ENCODE measurements at regions not wholly inside any gene's neighbourhood (a gene's known extent, or its start where the extent isn't known, plus 50 kb on each side); places are given as distances from the start of the nearest gene placed in this dataset.
A peak's percentile ranks its signal among the peaks of the same experiment; 100 is the strongest.

DNA sequence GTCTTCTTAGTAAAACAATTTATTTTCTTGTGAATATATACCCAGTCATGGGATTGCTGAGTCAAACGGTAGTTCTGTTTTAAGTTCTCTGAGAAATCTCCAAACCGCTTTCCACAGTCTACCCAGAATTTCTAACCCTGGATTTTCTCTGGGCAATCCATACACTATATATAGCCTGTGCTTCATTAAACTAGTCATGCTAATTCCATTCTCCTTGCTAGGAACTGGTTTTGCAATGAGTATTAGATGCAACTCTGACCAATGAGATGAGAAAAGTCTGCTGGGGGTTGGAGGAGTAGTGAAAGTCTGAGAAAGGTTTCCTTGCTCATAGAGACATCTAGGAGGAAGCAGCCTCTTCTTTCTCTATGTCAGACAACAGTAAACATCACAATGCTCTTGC is 196.1 kb upstream of the CDKN3 start:
- Histone ChIP-seq H3K9me3 (ENCODE audit: control insufficient read depth, insufficient read depth, low read length) (no peaks in the 10 kb centered on the region), H3K4me2 (ENCODE audit: low read depth, low read length) (peak overlapping the region; percentile 25; the same call in 1 of the 2 replicates), H4K8ac (ENCODE audit: low read depth in 2 of 2, low read length in 2 of 2) (no peak overlapping the region), H3K36me3 (ENCODE audit: control insufficient read depth, insufficient read depth, low read length) (no peaks in the 10 kb centered on the region), H3K27me3 (ENCODE audit: control insufficient read depth, insufficient read depth, low read length) (no peaks in the 10 kb centered on the region), H3K23ac (ENCODE audit: low read depth, low read length) (no peak overlapping the region), H2BK20ac (ENCODE audit: low read depth, low read length) (no peak overlapping the region), H3K79me1 (ENCODE audit: low read depth in 1 of 2, low read length in 2 of 2) (no peaks in the 10 kb centered on the region), H2AFZ (replicated peaks; ENCODE audit: low read length, poor library complexity) (no peak overlapping the region), H4K20me1 (ENCODE audit: insufficient read depth, low read length) (no peaks in the 10 kb centered on the region), H3K9me1 (ENCODE audit: insufficient read depth, low read length) (no peaks in the 10 kb centered on the region), H4K5ac (ENCODE audit: low read depth, low read length) (no peak overlapping the region; the same call in 1 of the 2 replicates), H3K18ac (ENCODE audit: low read depth, low read length) (no peak overlapping the region; the same call in 1 of the 2 replicates), H2AK5ac (ENCODE audit: low read depth, low read length) (no peak overlapping the region), H2BK120ac (ENCODE audit: low read depth, low read length) (no peak overlapping the region), H3K4ac (ENCODE audit: low read depth, low read length) (no peak overlapping the region), H2BK5ac (ENCODE audit: low read depth, low read length, poor library complexity, severe bottlenecking) (peak overlapping the region; percentile 53), H4K91ac (ENCODE audit: insufficient read depth, low read depth, low read length) (no peak overlapping the region), H3K4me1 (ENCODE audit: control insufficient read depth, insufficient read depth, low read length) (no peaks in the 10 kb centered on the region; the same call in 1 of the 2 replicates), H3K4me3 (ENCODE audit: insufficient read depth, low read depth, low read length) (no peak overlapping the region), H2AK9ac (replicated peaks; ENCODE audit: low read depth, low read length, poor library complexity) (no peak overlapping the region), H3K56ac (ENCODE audit: extremely low read depth, insufficient read depth, low read length) (no peak overlapping the region), H3K9ac (ENCODE audit: low read depth, low read length) (no peak overlapping the region), H2BK15ac (ENCODE audit: low read depth, low read length) (no peak overlapping the region), H3K27ac (ENCODE audit: insufficient read depth, low read length) (no peak overlapping the region), H3K14ac (replicated peaks; ENCODE audit: low read depth, low read length) (no peak overlapping the region)
- no TSS peak for BruUV-seq (replicated peaks)
- dilution Hi-C loops (cut with HindIII; ENCODE audit: low sequenced_read_pairs, unreplicated experiment) = no loop called here
- ChIA-PET POLR2A (ENCODE audit: unreplicated experiment) (no interaction called here), CTCF (no interaction called here)
- WGBS, 2 experiments (ENCODE audit: extremely low coverage in 2 of 2, insufficient read length in 1 of 2) = no CpG with 5 or more reads among the region's 2 CpGs
- DNase-seq = peak; percentile 78
- intact Hi-C loops (cut with micrococcal nuclease) = no loop called here
- in situ Hi-C loops (cut with MboI; ENCODE audit: low sequenced_read_pairs) = no loop called here
- ATAC-seq (ENCODE audit: low read depth) = peak; percentile 77
- TF ChIP-seq RAD21 (IDR thresholded peaks at IDR 0.05; ENCODE audit: low read length) = no peak
- no peak for TF ChIP-seq RFX5 (IDR thresholded peaks at IDR 0.05; ENCODE audit: low read depth, low read length)
- no peak for TF ChIP-seq BHLHE40 (IDR thresholded peaks at IDR 0.05; ENCODE audit: low read depth, low read length)
- no peak for TF ChIP-seq NFE2L2 (IDR thresholded peaks at IDR 0.05; ENCODE audit: low read depth, low read length)
- TF ChIP-seq CTCF (conservative IDR thresholded peaks at IDR 0.05; ENCODE audit: low read depth, low read length) = no peak
- TF ChIP-seq CEBPB (IDR thresholded peaks at IDR 0.05; ENCODE audit: low read depth, low read length) = peak; percentile 63
